Activated T-cell treated with anti-CD3 and anti-CD28 coated beads, Interleukin-2, amount 50 U/mL, for 24 hours (primary cell): ENCODE measurements at regions not wholly inside any gene's neighbourhood (a gene's known extent, or its start where the extent isn't known, plus 50 kb on each side); places are given as distances from the start of the nearest gene placed in this dataset.

Experiments used
- DNase-seq: peaks from one replicate; pipeline ENCODE4 v3.0.0-alpha.2; 2020
- H3K27ac Mint-ChIP-seq: 2 replicates; pipeline ENCODE4 v1.8.0; 2020; ENCODE audit warnings: mild to moderate bottlenecking, mixed read lengths
- H3K27me3 Mint-ChIP-seq: 2 replicates; pipeline ENCODE4 v1.8.0; 2020; ENCODE audit warnings: mixed read lengths
- H3K36me3 Mint-ChIP-seq: 2 replicates; pipeline ENCODE4 v1.8.0; 2020; ENCODE audit warnings: low read depth, mixed read lengths
- H3K4me1 Mint-ChIP-seq: 2 replicates; pipeline ENCODE4 v1.8.0; 2020; ENCODE audit warnings: low read depth, mixed read lengths
- H3K4me3 Mint-ChIP-seq: 2 replicates; pipeline ENCODE4 v1.8.0; 2020; ENCODE audit warnings: mild to moderate bottlenecking, moderate library complexity, mixed read lengths
- H3K9me3 Mint-ChIP-seq: 2 replicates; pipeline ENCODE4 v1.8.0; 2020; ENCODE audit warnings: mixed read lengths

- H3K4me3 Mint-ChIP-seq, result no peak overlapping the region
- H3K9me3 Mint-ChIP-seq, result no peaks in the 10 kb centered on the region
- no peak for DNase-seq
- no peak overlapping the region for H3K27ac Mint-ChIP-seq
- peaks cover 11% of the 10 kb centered on the region for H3K4me1 Mint-ChIP-seq
- no peaks in the 10 kb centered on the region for H3K36me3 Mint-ChIP-seq
- H3K27me3 Mint-ChIP-seq, result peaks cover 17% of the 10 kb centered on the region
Measured at GRCh38 chr3:23735535-23736326, 70.0 kb upstream of the UBE2E1 start.

GRCh38 chr3:23738944-23739343 lies 66.8 kb upstream of the UBE2E1 start:
- no peak for DNase-seq
- no peaks in the 10 kb centered on the region for H3K36me3 Mint-ChIP-seq
- H3K27me3 Mint-ChIP-seq, result peaks cover 31% of the 10 kb centered on the region
- no peaks in the 10 kb centered on the region for H3K9me3 Mint-ChIP-seq
- H3K27ac Mint-ChIP-seq, result no peak overlapping the region
- H3K4me1 Mint-ChIP-seq, result peaks cover 15% of the 10 kb centered on the region
- H3K4me3 Mint-ChIP-seq, result no peak overlapping the region

- H3K9me3 Mint-ChIP-seq, result no peaks in the 10 kb centered on the region
- peaks cover 36% of the 10 kb centered on the region for H3K27me3 Mint-ChIP-seq
- no peak overlapping the region for H3K27ac Mint-ChIP-seq
- no peak overlapping the region for H3K4me3 Mint-ChIP-seq
- peaks cover 15% of the 10 kb centered on the region for H3K4me1 Mint-ChIP-seq
- DNase-seq, result no peak
- no peaks in the 10 kb centered on the region for H3K36me3 Mint-ChIP-seq
Measured at GRCh38 chr3:23739536-23739935, 66.2 kb upstream of the UBE2E1 start.

- H3K27ac Mint-ChIP-seq, result peak overlapping the region; percentile 36
Measured at GRCh38 chr3:23740517-23740965, 65.2 kb upstream of the UBE2E1 start.

GRCh38 chr3:23741036-23741706 lies 64.6 kb upstream of the UBE2E1 start:
- no peak for DNase-seq
- Mint-ChIP-seq H3K4me3 (no peak overlapping the region), H3K9me3 (no peaks in the 10 kb centered on the region), H3K36me3 (no peaks in the 10 kb centered on the region), H3K4me1 (peaks cover 15% of the 10 kb centered on the region), H3K27me3 (peaks cover 41% of the 10 kb centered on the region), H3K27ac (no peak overlapping the region)

More at GRCh38 chr3:23740517-23740965, 65.2 kb upstream of the UBE2E1 start:
- H3K27me3 Mint-ChIP-seq, result peaks cover 41% of the 10 kb centered on the region
- DNase-seq, result no peak
- peaks cover 15% of the 10 kb centered on the region for H3K4me1 Mint-ChIP-seq
- H3K36me3 Mint-ChIP-seq, result no peaks in the 10 kb centered on the region
- no peaks in the 10 kb centered on the region for H3K9me3 Mint-ChIP-seq
- H3K4me3 Mint-ChIP-seq, result no peak overlapping the region

GRCh38 chr3:23743141-23743784 lies 62.5 kb upstream of the UBE2E1 start:
- Mint-ChIP-seq H3K9me3 (no peaks in the 10 kb centered on the region), H3K4me3 (no peak overlapping the region), H3K27me3 (peaks cover 34% of the 10 kb centered on the region), H3K27ac (no peak overlapping the region), H3K4me1 (peaks cover 15% of the 10 kb centered on the region), H3K36me3 (no peaks in the 10 kb centered on the region)
- DNase-seq, result no peak

GRCh38 chr3:23746441-23746840 lies 59.3 kb upstream of the UBE2E1 start:
- DNase-seq, result no peak
- H3K4me3 Mint-ChIP-seq, result no peak overlapping the region
- H3K27me3 Mint-ChIP-seq, result peaks cover 23% of the 10 kb centered on the region
- no peaks in the 10 kb centered on the region for H3K4me1 Mint-ChIP-seq
- H3K36me3 Mint-ChIP-seq, result no peaks in the 10 kb centered on the region
- no peaks in the 10 kb centered on the region for H3K9me3 Mint-ChIP-seq
- H3K27ac Mint-ChIP-seq, result no peak overlapping the region

GRCh38 chr3:23747841-23748240 lies 57.9 kb upstream of the UBE2E1 start:
- Mint-ChIP-seq H3K27ac (no peak overlapping the region), H3K4me3 (no peak overlapping the region), H3K36me3 (no peaks in the 10 kb centered on the region), H3K9me3 (no peaks in the 10 kb centered on the region), H3K4me1 (no peaks in the 10 kb centered on the region), H3K27me3 (peaks cover 14% of the 10 kb centered on the region)
- no peak for DNase-seq

- DNase-seq, result no peak
Measured at GRCh38 chr3:23748398-23749110, 57.2 kb upstream of the UBE2E1 start.

GRCh38 chr3:23749609-23750008 lies 56.1 kb upstream of the UBE2E1 start:
- Mint-ChIP-seq H3K4me1 (no peaks in the 10 kb centered on the region), H3K27ac (no peak overlapping the region), H3K4me3 (no peak overlapping the region), H3K9me3 (no peaks in the 10 kb centered on the region), H3K27me3 (peaks cover 4% of the 10 kb centered on the region), H3K36me3 (no peaks in the 10 kb centered on the region)
- no peak for DNase-seq

More at GRCh38 chr3:23748398-23749110, 57.2 kb upstream of the UBE2E1 start:
- Mint-ChIP-seq H3K4me1 (no peaks in the 10 kb centered on the region), H3K4me3 (no peak overlapping the region), H3K27me3 (peaks cover 13% of the 10 kb centered on the region), H3K9me3 (no peaks in the 10 kb centered on the region), H3K36me3 (no peaks in the 10 kb centered on the region), H3K27ac (no peak overlapping the region)

- H3K27me3 Mint-ChIP-seq, result no peaks in the 10 kb centered on the region
- no peaks in the 10 kb centered on the region for H3K4me1 Mint-ChIP-seq
- DNase-seq, result no peak
- H3K9me3 Mint-ChIP-seq, result no peaks in the 10 kb centered on the region
- no peaks in the 10 kb centered on the region for H3K36me3 Mint-ChIP-seq
- H3K27ac Mint-ChIP-seq, result no peak overlapping the region
- no peak overlapping the region for H3K4me3 Mint-ChIP-seq
Measured at GRCh38 chr3:23750573-23751210, 55.1 kb upstream of the UBE2E1 start.

- no peak overlapping the region for H3K4me3 Mint-ChIP-seq
- H3K36me3 Mint-ChIP-seq, result no peaks in the 10 kb centered on the region
- no peaks in the 10 kb centered on the region for H3K4me1 Mint-ChIP-seq
- peaks cover 3% of the 10 kb centered on the region for H3K27me3 Mint-ChIP-seq
- H3K27ac Mint-ChIP-seq, result no peak overlapping the region
- H3K9me3 Mint-ChIP-seq, result no peaks in the 10 kb centered on the region
- no peak for DNase-seq
Measured at GRCh38 chr3:23751212-23751723, 54.5 kb upstream of the UBE2E1 start.

- no peak overlapping the region for H3K4me3 Mint-ChIP-seq
- H3K27me3 Mint-ChIP-seq, result peaks cover 3% of the 10 kb centered on the region
- H3K9me3 Mint-ChIP-seq, result no peaks in the 10 kb centered on the region
- H3K36me3 Mint-ChIP-seq, result no peaks in the 10 kb centered on the region
- H3K27ac Mint-ChIP-seq, result no peak overlapping the region
- DNase-seq, result no peak
- no peaks in the 10 kb centered on the region for H3K4me1 Mint-ChIP-seq
Measured at GRCh38 chr3:23752126-23752525, 53.6 kb upstream of the UBE2E1 start.

GRCh38 chr3:23754215-23754614 lies 51.5 kb upstream of the UBE2E1 start:
- DNase-seq, result no peak
- Mint-ChIP-seq H3K4me1 (peaks cover 2% of the 10 kb centered on the region), H3K9me3 (no peaks in the 10 kb centered on the region), H3K27me3 (peaks cover 3% of the 10 kb centered on the region), H3K27ac (no peak overlapping the region), H3K36me3 (no peaks in the 10 kb centered on the region), H3K4me3 (no peak overlapping the region)
